ENCODE measurements at regions not wholly inside any gene's neighbourhood (a gene's known extent, or its start where the extent isn't known, plus 50 kb on each side); places are given as distances from the start of the nearest gene placed in this dataset.
A peak's percentile ranks its signal among the peaks of the same experiment; 100 is the strongest.
"Not testable (repeated sequence)": the region's sequence is repeated elsewhere in the genome, so short reads cannot be mapped to it uniquely, and the experiment has no call there.

- DNase-seq (ENCODE audit: low read depth in 2 of 2): no peak
Observed at GRCh38 chr16:5314377-5314776, 216.8 kb upstream of the EEF2KMT start.

- DNase-seq (ENCODE audit: low read depth in 2 of 2): no peak
Observed at GRCh38 chr16:5309946-5310611, 212.5 kb upstream of the EEF2KMT start.

DNA sequence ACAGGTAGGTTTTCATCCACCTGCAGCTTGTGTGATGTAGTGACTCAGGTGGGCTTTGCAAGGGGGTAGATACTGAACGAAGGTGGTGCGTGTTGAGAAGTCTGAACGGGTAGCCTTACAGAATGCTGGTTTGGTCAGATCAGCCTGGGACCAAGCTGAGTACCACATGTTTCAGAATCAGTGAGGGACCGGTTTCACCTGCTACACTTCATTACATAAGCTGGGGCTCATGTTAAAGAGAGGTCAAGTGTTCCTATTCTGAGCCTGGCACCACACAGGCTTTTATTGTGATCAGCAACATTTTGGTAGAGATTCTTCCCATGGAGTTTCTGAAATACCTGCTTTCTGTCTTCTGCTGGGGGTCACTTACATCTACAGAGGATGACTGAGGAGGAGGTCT, 207.4 kb upstream of the EEF2KMT start:
- DNase-seq (ENCODE audit: low read depth in 2 of 2): no peak

DNA sequence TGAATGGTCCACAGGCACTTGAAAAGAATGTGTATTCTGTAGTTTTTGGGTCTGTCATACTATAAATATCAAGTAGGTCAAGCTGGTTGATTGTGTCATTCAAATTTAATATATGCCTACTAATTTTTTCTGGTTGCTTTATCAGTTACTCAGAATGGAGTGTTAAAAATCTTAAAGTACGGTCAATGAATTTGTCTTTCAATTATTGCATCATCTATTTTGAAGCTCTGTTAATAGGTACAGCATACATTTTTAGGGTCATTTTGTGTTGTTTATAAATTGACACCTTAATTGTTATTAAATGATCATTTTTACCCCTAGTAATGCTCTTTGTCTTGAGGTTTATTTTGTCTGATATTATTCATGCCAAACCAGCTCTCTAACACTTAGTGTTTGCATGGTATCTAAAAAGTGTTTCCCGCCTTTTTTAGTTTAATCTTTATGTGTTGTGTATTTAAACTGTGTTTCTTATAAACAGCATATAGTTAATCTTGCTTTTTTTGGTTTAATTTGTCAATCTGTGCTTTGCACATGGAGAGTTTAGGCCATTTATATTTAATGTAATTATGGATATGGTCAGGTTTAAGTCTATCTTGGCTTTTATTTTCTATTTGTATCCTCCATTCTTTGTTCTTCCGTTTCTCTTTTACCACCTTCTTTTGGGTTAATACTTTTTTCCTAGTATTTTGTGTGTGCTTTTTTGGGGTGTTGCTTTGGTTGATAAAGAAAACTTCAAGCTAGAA, 204.9 kb upstream of the EEF2KMT start:
- DNase-seq (ENCODE audit: low read depth in 2 of 2): no peak

DNA sequence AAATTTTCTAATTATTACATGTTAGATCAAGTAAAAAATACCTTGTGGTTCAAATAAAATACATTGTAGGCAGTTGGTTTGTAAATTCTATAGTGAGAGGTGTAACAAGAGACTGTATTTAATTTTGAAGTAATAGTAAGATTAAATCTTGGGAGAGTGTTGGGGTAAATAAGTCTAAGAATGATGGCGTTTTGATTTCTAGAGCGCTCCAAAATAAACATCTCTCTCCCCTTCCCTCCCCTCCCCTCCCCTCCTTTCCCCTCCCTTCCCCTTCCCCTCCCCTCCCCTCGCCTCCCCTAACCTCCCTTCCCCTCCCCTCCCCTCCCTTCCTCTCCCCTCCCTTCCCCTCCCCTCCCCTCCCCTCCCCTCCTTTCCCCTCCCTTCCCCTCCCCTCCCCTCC, 200.6 kb upstream of the EEF2KMT start:
- no peak for DNase-seq (ENCODE audit: low read depth in 2 of 2)

GRCh38 chr16:5296176-5296575, 198.6 kb upstream of the EEF2KMT start:
- DNase-seq (ENCODE audit: low read depth in 2 of 2): no peak

- not testable (repeated sequence) for DNase-seq (ENCODE audit: low read depth in 2 of 2)
Observed at GRCh38 chr16:5295304-5295703, 197.7 kb upstream of the EEF2KMT start.

DNA sequence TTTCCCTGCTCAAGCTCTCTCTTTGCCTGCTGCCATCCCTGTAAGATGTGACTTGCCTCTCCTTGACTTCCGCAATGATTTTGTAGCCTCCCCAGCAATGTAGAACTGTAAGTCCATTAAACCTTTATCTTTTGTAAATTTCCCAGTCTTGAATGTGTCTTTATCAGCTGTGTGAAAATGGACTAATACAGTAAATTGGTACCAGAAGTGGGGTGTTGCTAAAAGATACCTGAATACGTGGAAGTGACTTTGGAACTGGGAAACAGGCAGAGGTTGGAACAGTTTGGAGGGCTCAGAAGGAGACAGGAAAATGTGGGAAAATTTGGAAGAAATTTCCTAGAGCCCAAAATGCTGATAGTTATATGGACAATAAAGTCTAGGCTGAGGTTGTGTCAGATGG, 184.6 kb upstream of the EEF2KMT start:
- DNase-seq (ENCODE audit: low read depth in 2 of 2): not testable (repeated sequence)

GRCh38 chr16:5257462-5257861, 159.9 kb upstream of the EEF2KMT start:
- DNase-seq (ENCODE audit: low read depth in 2 of 2): no peak

- DNase-seq (ENCODE audit: low read depth in 2 of 2): no peak
Observed at GRCh38 chr16:5252791-5253190, 155.2 kb upstream of the EEF2KMT start.

GRCh38 chr16:5247403-5247802, 149.8 kb upstream of the EEF2KMT start:
- not testable (repeated sequence) for DNase-seq (ENCODE audit: low read depth in 2 of 2)

- not testable (repeated sequence) for DNase-seq (ENCODE audit: low read depth in 2 of 2)
Observed at GRCh38 chr16:5240278-5240626, 142.7 kb upstream of the EEF2KMT start.

- DNase-seq (ENCODE audit: low read depth in 2 of 2): peak; percentile 1
Observed at GRCh38 chr16:5239472-5240277, 142.1 kb upstream of the EEF2KMT start.

GRCh38 chr16:5235119-5235518, 137.5 kb upstream of the EEF2KMT start:
- no peak for DNase-seq (ENCODE audit: low read depth in 2 of 2)

DNA sequence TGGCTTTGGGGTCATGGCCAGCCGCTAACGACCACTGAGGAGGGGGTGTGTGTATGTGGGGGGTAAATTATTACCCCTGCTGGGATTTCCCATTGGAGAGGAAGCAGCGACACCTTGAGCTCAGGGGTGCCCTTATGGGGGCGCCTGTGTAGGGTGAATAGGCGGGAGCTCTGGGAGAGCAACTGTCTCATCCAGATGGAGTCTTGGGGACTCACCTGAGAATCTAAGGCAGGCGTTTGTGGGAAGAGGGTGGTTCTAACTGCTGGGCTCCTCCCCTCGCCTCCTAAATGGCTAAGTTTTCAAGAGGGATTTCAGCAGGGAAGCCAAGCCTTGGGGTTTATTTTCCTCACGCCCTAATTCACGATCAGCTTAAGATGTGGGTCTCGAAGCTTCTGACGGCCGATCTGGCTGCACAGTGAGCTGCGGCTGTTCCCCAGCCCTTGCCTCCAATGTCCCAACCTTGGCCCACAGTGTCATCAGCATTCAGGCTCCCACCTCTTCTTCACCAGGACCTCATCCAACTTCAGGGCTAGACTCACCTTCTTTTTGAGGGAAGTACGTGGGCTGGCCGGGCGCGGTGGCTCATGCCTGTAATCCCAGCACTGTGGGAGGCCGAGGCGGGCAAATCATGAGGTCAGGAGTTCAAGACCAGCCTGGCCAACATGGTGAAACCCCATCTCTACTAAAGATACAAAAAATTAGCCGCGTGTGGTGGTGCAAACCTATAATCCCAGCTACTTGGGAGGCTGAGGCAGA, 136.9 kb upstream of the EEF2KMT start:
- DNase-seq (ENCODE audit: low read depth in 2 of 2): no peak

DNA sequence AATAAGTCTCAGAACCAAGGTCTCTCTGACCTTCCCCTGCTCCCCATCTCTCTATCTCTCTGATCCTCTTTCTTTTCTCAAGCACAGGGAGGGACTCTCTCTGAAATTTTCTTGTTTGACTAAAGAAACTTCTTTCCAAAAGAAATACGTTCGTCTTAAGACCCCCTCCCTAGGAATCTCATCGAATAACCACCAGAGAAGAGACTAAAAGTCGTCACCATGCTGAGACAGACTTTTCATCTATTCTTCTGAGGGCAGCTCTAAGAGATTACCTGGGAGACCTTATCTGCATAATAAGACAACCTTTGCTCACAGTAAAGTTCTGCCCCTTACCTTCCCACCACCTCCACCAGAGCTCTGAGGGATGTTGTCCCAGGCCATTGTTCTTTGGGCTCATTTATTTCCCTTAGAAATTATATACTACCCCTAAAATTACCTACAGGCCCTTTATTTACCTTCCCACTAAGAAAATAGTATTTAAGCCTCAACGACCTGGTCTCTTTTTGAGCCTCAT, 133.7 kb upstream of the EEF2KMT start:
- DNase-seq (ENCODE audit: low read depth in 2 of 2): no peak

- no peak for DNase-seq (ENCODE audit: low read depth in 2 of 2)
Observed at GRCh38 chr16:5228369-5228768, 130.8 kb upstream of the EEF2KMT start.

GRCh38 chr16:5225931-5226655, 128.5 kb upstream of the EEF2KMT start:
- DNase-seq (ENCODE audit: low read depth in 2 of 2): no peak

DNA sequence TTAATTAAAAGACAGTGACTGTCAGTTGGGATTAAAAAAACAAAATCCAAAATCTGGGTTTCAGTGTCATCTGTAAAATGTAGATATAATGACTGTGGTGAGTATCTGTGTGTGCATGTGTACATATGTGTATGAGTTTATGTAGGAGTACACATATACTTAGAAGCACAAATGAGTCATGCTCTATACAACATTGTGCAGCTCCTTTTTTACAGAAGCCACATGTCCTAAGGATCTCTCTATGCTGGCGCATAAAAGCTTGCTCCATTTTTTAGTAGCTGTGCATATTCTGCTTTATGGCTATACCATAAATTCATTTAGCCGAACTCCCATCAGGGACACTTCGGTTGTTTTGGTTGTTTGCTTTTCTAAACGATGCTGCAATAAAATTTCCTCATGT, 125.2 kb upstream of the EEF2KMT start:
- no peak for DNase-seq (ENCODE audit: low read depth in 2 of 2)

- DNase-seq (ENCODE audit: low read depth in 2 of 2): not testable (repeated sequence)
Observed at GRCh38 chr16:5221831-5222230, 124.2 kb upstream of the EEF2KMT start.

DNA sequence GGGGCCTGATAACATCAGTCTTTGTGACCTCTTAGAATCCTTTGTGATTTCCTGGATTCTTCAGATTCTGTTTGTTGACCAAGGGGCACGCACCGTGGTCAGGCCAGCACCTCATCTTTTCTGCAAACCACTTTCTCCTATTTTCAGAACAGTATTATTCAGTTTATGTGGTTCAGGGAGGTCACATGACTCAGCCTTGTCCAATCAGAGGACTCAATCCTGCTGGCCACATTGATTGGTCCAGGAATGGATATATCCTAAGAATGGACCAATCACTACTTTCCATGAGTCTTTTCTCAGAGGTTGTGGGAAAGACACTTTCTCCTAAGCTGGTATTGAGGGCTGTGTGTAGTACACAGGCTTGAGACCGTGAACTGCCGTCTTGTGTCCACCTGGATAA, 123.1 kb upstream of the EEF2KMT start:
- DNase-seq (ENCODE audit: low read depth in 2 of 2): no peak

Measured in stimulated activated CD8-positive, alpha-beta memory T cell treated with anti-CD3 and anti-CD28 coated beads, Interleukin-15, amount 100 ng/mL, for 4 hours (primary cell).